SK-N-SH (cell line): ENCODE measurements at regions not wholly inside any gene's neighbourhood (a gene's known extent, or its start where the extent isn't known, plus 50 kb on each side); places are given as distances from the start of the nearest gene placed in this dataset.

ENCODE experiments used
- CHD2 ChIP-seq: fragments of 150-350 bp; IDR thresholded peaks from 2 replicates; pipeline ENCODE4 v1.6.1; 2018; ENCODE audit warnings: low read length; ENCODE audit not compliant: partially characterized antibody
- CTCF ChIP-seq: fragments of 200-600 bp; sonication (generic); IDR thresholded peaks from 2 replicates; pipeline ENCODE4 v1.6.1; 2017; ENCODE audit warnings: antibody characterized with exemption, mild to moderate bottlenecking, moderate library complexity
- ELF1 ChIP-seq: IDR thresholded peaks from 2 replicates; pipeline ENCODE4 v1.4.0; 2012
- EP300 ChIP-seq, 2 experiments: IDR thresholded peaks; 2 replicates each; pipeline versions ENCODE4 v1.4.0 to v1.6.1; 2012; ENCODE audit warnings: borderline replicate concordance in 1 of 2, low read depth in 1 of 2, low read length in 1 of 2
- EZH2phosphoT487 ChIP-seq: fragments of 200-600 bp; sonication (generic); IDR thresholded peaks from 2 replicates; pipeline ENCODE4 v1.6.1; 2017; ENCODE audit warnings: low read depth, mixed run types, mild to moderate bottlenecking, antibody characterized with exemption, moderate library complexity, borderline replicate concordance
- GATA2 ChIP-seq: sonication (generic); formaldehyde crosslinking; IDR thresholded peaks from 2 replicates; pipeline ENCODE4 v1.5.0; 2020; ENCODE audit warnings: mild to moderate bottlenecking, missing genetic modification reagents
- PBX3 ChIP-seq: IDR thresholded peaks from 2 replicates; pipeline ENCODE4; 2012
- POLR2AphosphoS5 ChIP-seq: IDR thresholded peaks from 2 replicates; pipeline ENCODE4 v1.6.1; 2012; ENCODE audit warnings: low read depth, low read length
- RAD21 ChIP-seq: IDR thresholded peaks from 2 replicates; pipeline ENCODE4 v1.6.1; 2012; ENCODE audit warnings: mild to moderate bottlenecking, low read length
- REST ChIP-seq: IDR thresholded peaks from 2 replicates; pipeline ENCODE4 v1.6.1; 2012; ENCODE audit warnings: mild to moderate bottlenecking, low read depth, low read length, moderate library complexity
- RFX5 ChIP-seq: IDR thresholded peaks from 2 replicates; pipeline ENCODE4 v1.6.1; 2012; ENCODE audit warnings: mild to moderate bottlenecking, improper control_type of control experiment, low read length
- SIN3A ChIP-seq: IDR thresholded peaks from 2 replicates; pipeline ENCODE4 v1.6.1; 2012; ENCODE audit warnings: low read depth, mild to moderate bottlenecking, low read length, moderate library complexity, borderline replicate concordance
- TF ChIP-seq, protein P1 (sequence below): IDR thresholded peaks from 2 replicates; pipeline ENCODE4 v1.4.0; 2012; ENCODE audit warnings: low read depth, borderline replicate concordance

DNA sequence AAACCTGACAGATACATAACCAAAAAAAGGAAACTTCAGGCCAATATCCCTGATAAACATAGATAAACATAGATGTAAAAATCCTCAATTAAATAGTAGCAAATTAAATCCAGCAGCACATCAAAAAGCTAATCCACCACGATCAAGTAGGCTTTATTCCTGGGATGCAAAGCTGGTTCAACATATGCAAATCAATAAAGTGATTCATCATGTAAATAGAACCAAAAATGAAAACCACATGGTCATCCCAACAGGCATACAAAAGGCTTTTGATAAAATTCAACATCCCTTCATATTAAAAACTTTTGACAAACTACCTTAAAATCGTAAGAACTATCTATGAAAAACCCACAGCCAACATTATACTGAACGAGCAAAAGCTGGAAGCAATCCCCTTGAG lies 882.2 kb downstream of the NTRK3 start:
- TF ChIP-seq CTCF, result no peak
- TF ChIP-seq CHD2, result no peak
- no peak for TF ChIP-seq SIN3A
- no peak for TF ChIP-seq GATA2 (CRISPR knock-in tag)
- TF ChIP-seq, protein P1, sequence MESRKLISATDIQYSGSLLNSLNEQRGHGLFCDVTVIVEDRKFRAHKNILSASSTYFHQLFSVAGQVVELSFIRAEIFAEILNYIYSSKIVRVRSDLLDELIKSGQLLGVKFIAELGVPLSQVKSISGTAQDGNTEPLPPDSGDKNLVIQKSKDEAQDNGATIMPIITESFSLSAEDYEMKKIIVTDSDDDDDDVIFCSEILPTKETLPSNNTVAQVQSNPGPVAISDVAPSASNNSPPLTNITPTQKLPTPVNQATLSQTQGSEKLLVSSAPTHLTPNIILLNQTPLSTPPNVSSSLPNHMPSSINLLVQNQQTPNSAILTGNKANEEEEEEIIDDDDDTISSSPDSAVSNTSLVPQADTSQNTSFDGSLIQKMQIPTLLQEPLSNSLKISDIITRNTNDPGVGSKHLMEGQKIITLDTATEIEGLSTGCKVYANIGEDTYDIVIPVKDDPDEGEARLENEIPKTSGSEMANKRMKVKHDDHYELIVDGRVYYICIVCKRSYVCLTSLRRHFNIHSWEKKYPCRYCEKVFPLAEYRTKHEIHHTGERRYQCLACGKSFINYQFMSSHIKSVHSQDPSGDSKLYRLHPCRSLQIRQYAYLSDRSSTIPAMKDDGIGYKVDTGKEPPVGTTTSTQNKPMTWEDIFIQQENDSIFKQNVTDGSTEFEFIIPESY, result no peak
- TF ChIP-seq EP300 (IDR thresholded peaks at IDR 0.05; ENCODE audit: borderline replicate concordance in 1 of 2, low read depth in 1 of 2, low read length in 1 of 2), result no peak
- TF ChIP-seq POLR2AphosphoS5, result no peak
- no peak for TF ChIP-seq EZH2phosphoT487
- TF ChIP-seq RFX5, result no peak
- no peak for TF ChIP-seq REST
- no peak for TF ChIP-seq RAD21
- no peak for TF ChIP-seq PBX3
- TF ChIP-seq ELF1, result no peak
